ENCODE measurements at regions not wholly inside any gene's neighbourhood (a gene's known extent, or its start where the extent isn't known, plus 50 kb on each side); places are given as distances from the start of the nearest gene placed in this dataset.

DNA sequence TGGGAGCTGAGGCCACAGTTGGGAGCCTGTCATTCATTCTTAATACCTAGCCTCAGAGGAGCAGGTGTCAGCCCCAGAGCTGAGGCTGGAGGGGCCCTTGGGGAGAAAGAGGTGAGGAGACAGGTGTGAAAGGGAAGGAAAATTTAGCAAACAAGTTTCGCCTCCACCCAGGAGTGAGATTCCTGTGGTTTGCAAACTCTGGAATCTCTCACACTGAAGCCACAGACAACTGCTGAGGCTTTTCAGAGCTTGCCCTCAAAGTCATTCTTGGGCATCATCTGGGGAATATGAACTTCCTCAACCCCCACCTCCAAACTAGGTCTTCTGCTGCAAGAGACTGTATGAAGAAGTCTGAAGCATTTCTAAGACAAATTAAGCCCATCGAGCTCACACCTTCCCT lies 589.5 kb upstream of the TBX3 start:
- TF ChIP-seq POLR2AphosphoS5 (IDR thresholded peaks at IDR 0.05) (no peak), EP300 (IDR thresholded peaks at IDR 0.05; ENCODE audit: low read depth) (no peak), POLR2A (IDR thresholded peaks at IDR 0.05) (no peak)
- TF ChIP-seq, protein P1, sequence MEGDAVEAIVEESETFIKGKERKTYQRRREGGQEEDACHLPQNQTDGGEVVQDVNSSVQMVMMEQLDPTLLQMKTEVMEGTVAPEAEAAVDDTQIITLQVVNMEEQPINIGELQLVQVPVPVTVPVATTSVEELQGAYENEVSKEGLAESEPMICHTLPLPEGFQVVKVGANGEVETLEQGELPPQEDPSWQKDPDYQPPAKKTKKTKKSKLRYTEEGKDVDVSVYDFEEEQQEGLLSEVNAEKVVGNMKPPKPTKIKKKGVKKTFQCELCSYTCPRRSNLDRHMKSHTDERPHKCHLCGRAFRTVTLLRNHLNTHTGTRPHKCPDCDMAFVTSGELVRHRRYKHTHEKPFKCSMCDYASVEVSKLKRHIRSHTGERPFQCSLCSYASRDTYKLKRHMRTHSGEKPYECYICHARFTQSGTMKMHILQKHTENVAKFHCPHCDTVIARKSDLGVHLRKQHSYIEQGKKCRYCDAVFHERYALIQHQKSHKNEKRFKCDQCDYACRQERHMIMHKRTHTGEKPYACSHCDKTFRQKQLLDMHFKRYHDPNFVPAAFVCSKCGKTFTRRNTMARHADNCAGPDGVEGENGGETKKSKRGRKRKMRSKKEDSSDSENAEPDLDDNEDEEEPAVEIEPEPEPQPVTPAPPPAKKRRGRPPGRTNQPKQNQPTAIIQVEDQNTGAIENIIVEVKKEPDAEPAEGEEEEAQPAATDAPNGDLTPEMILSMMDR (IDR thresholded peaks at IDR 0.05), result no peak
- Histone ChIP-seq H3K9me3 (no peaks in the 10 kb centered on the region), H3K27ac (no peak overlapping the region), H3K4me3 (no peak overlapping the region), H3K36me3 (no peaks in the 10 kb centered on the region), H3K4me1 (no peaks in the 10 kb centered on the region), H3K27me3 (no peaks in the 10 kb centered on the region)
- DNase-seq, result no peak
- WGBS, 2 donors (ENCODE audit: low coverage in 1 of 2), result 84% methylated on average over 2 of the region's 2 CpGs; no CpG with 5 or more reads in 1 of the 2 donors
- intact Hi-C loops (cut with DNase I; ENCODE audit: low total_unique reads), result no loop called here
- in situ Hi-C loops (cut with MboI; ENCODE audit: low pct_ligation_motif_present in 1 of 4, low pct_unique_long_range_greater_than_20kb in 1 of 4, low sequenced_read_pairs in 3 of 4), result no loop called here

- 83 to 86% methylated on average over 3 to 4 of the region's 4 CpGs for WGBS, 2 donors (ENCODE audit: low coverage in 1 of 2)
- Histone ChIP-seq H3K27ac (no peak overlapping the region), H3K36me3 (no peaks in the 10 kb centered on the region), H3K27me3 (no peaks in the 10 kb centered on the region), H3K4me3 (no peak overlapping the region), H3K4me1 (no peaks in the 10 kb centered on the region), H3K9me3 (no peaks in the 10 kb centered on the region)
- in situ Hi-C loops (cut with MboI; ENCODE audit: low pct_ligation_motif_present in 1 of 4, low pct_unique_long_range_greater_than_20kb in 1 of 4, low sequenced_read_pairs in 3 of 4) (no loop called here), intact Hi-C loops (cut with DNase I; ENCODE audit: low total_unique reads) (no loop called here)
- no peak for DNase-seq
- TF ChIP-seq EP300 (IDR thresholded peaks at IDR 0.05; ENCODE audit: low read depth) (no peak), POLR2A (IDR thresholded peaks at IDR 0.05) (no peak), POLR2AphosphoS5 (IDR thresholded peaks at IDR 0.05) (no peak)
- TF ChIP-seq, protein P1 (IDR thresholded peaks at IDR 0.05), result no peak
These were observed 584.5 kb upstream of the TBX3 start for GRCh38 chr12:115268451-115268850.

GRCh38 chr12:115267891-115268290 lies 583.9 kb upstream of the TBX3 start:
- H3K27ac ChIP-seq, result no peak overlapping the region

DNA sequence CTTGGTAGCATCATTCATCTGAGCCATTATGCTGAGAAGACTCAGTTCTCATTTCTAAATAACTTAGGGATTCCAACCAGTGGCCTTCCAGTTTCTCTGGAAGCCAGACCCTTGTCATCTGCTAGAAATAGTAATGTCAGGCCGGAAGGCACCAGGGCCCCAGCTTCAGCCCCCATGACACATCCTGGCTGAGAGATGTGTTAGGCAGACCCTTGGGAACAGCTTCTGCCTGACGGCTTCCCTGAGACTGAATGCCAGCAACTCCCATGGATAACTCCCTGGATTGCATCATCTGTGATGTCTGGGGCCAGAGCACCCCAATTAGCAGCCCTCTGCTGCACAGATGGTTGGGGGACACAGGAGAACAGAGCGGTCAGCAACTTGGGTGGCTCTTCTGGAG lies 583.5 kb upstream of the TBX3 start:
- in situ Hi-C loops (cut with MboI; ENCODE audit: low pct_ligation_motif_present in 1 of 4, low pct_unique_long_range_greater_than_20kb in 1 of 4, low sequenced_read_pairs in 3 of 4) (no loop called here), intact Hi-C loops (cut with DNase I; ENCODE audit: low total_unique reads) (no loop called here)
- Histone ChIP-seq H3K4me3 (no peak overlapping the region), H3K9me3 (no peaks in the 10 kb centered on the region), H3K4me1 (peaks cover 0 to 4% (median under 1%) of the 10 kb centered on the region in 4 donors), H3K27ac (no peak overlapping the region), H3K36me3 (no peaks in the 10 kb centered on the region), H3K27me3 (no peaks in the 10 kb centered on the region)
- TF ChIP-seq POLR2A (IDR thresholded peaks at IDR 0.05), result no peak
- TF ChIP-seq, protein P1 (IDR thresholded peaks at IDR 0.05), result no peak
- no peak for TF ChIP-seq POLR2AphosphoS5 (IDR thresholded peaks at IDR 0.05)
- TF ChIP-seq EP300 (IDR thresholded peaks at IDR 0.05; ENCODE audit: low read depth), result no peak
- WGBS, 2 donors (ENCODE audit: low coverage in 1 of 2), result 72% methylated on average over 3 of the region's 3 CpGs; no CpG with 5 or more reads in 1 of the 2 donors
- DNase-seq, result no peak

More at GRCh38 chr12:115267891-115268290, 583.9 kb upstream of the TBX3 start:
- Histone ChIP-seq H3K36me3 (no peaks in the 10 kb centered on the region), H3K4me3 (no peak overlapping the region), H3K27me3 (no peaks in the 10 kb centered on the region), H3K4me1 (no peaks in the 10 kb centered on the region), H3K9me3 (no peaks in the 10 kb centered on the region)
- intact Hi-C loops (cut with DNase I; ENCODE audit: low total_unique reads) (no loop called here), in situ Hi-C loops (cut with MboI; ENCODE audit: low pct_ligation_motif_present in 1 of 4, low pct_unique_long_range_greater_than_20kb in 1 of 4, low sequenced_read_pairs in 3 of 4) (no loop called here)
- no peak for TF ChIP-seq POLR2A (IDR thresholded peaks at IDR 0.05)
- no peak for TF ChIP-seq EP300 (IDR thresholded peaks at IDR 0.05; ENCODE audit: low read depth)
- TF ChIP-seq, protein P1 (IDR thresholded peaks at IDR 0.05), result no peak
- TF ChIP-seq POLR2AphosphoS5 (IDR thresholded peaks at IDR 0.05), result no peak
- 87% methylated on average over 3 of the region's 3 CpGs; no CpG with 5 or more reads in 1 of the 2 donors for WGBS, 2 donors (ENCODE audit: low coverage in 1 of 2)
- no peak for DNase-seq
